Ectodermal cell (in vitro differentiated cells): ENCODE measurements at regions not wholly inside any gene's neighbourhood (a gene's known extent, or its start where the extent isn't known, plus 50 kb on each side); places are given as distances from the start of the nearest gene placed in this dataset.

ENCODE experiments used
- H3K27ac ChIP-seq: 2 replicates; pipeline ENCODE4 v1.7.0; 2013; ENCODE audit warnings: mild to moderate bottlenecking, low read depth, low read length; ENCODE audit not compliant: insufficient read depth, poor library complexity, severe bottlenecking
- H3K27me3 ChIP-seq: 2 replicates; pipeline ENCODE4 v1.7.0; 2013; ENCODE audit warnings: mild to moderate bottlenecking, low read length; ENCODE audit not compliant: insufficient read depth, control insufficient read depth, poor library complexity, severe bottlenecking
- H3K36me3 ChIP-seq: one replicate; pipeline ENCODE4 v1.7.0; 2013; ENCODE audit warnings: low read length; ENCODE audit not compliant: control insufficient read depth, insufficient read depth
- H3K4me1 ChIP-seq: one replicate; pipeline ENCODE4 v1.7.0; 2013; ENCODE audit warnings: low read length; ENCODE audit not compliant: control insufficient read depth, insufficient read depth
- H3K4me3 ChIP-seq: 2 replicates; pipeline ENCODE4 v1.7.0; 2013; ENCODE audit warnings: low read depth, low read length, control low read depth; ENCODE audit not compliant: insufficient read depth
- H3K9me3 ChIP-seq: 2 replicates; pipeline ENCODE4 v1.7.0; 2013; ENCODE audit warnings: mild to moderate bottlenecking, low read length, moderate library complexity; ENCODE audit not compliant: control insufficient read depth
- WGBS, 2 experiments: methylation state at CpG; one replicate each; pipeline ENCODE4 v1.1.7; 2013; ENCODE audit warnings: missing lambda C conversion rate in 2 of 2; 5-methylcytosine and 5-hydroxymethylcytosine counted together

- no peak overlapping the region for H3K27ac ChIP-seq
These were observed 537.2 kb downstream of the GATA3 start for GRCh38 chr10:8591640-8592039.

GRCh38 chr10:8594176-8594575, 539.7 kb downstream of the GATA3 start:
- no peak overlapping the region for H3K27ac ChIP-seq
- H3K9me3 ChIP-seq: no peaks in the 10 kb centered on the region
- 92 to 93% methylated on average over 8 of the region's 8 CpGs for WGBS, 2 experiments
- H3K36me3 ChIP-seq: no peaks in the 10 kb centered on the region
- no peaks in the 10 kb centered on the region for H3K27me3 ChIP-seq
- no peaks in the 10 kb centered on the region for H3K4me1 ChIP-seq
- no peak overlapping the region for H3K4me3 ChIP-seq

More at GRCh38 chr10:8591640-8592039, 537.2 kb downstream of the GATA3 start:
- Histone ChIP-seq H3K4me3 (no peak overlapping the region), H3K4me1 (no peaks in the 10 kb centered on the region), H3K9me3 (no peaks in the 10 kb centered on the region), H3K27me3 (no peaks in the 10 kb centered on the region), H3K36me3 (no peaks in the 10 kb centered on the region)
- 90 to 95% methylated on average over 5 of the region's 7 CpGs for whole genome bisulfite sequencing, 2 experiments

- Histone ChIP-seq H3K4me1 (no peaks in the 10 kb centered on the region), H3K9me3 (no peaks in the 10 kb centered on the region), H3K4me3 (no peak overlapping the region), H3K27ac (no peak overlapping the region), H3K36me3 (no peaks in the 10 kb centered on the region), H3K27me3 (no peaks in the 10 kb centered on the region)
- WGBS, 2 experiments: 97 to 99% methylated on average over 5 of the region's 5 CpGs
These were observed 540.2 kb downstream of the GATA3 start for GRCh38 chr10:8594711-8595110.

- H3K4me3 ChIP-seq: no peak overlapping the region
- no peaks in the 10 kb centered on the region for H3K36me3 ChIP-seq
- H3K9me3 ChIP-seq: no peaks in the 10 kb centered on the region
- H3K27me3 ChIP-seq: no peaks in the 10 kb centered on the region
- no peak overlapping the region for H3K27ac ChIP-seq
- no peaks in the 10 kb centered on the region for H3K4me1 ChIP-seq
- WGBS, 2 experiments: 60 to 64% methylated on average over 3 of the region's 3 CpGs
These were observed 540.7 kb downstream of the GATA3 start for GRCh38 chr10:8595140-8595539.

- whole genome bisulfite sequencing, 2 experiments: 89 to 95% methylated on average over 4 of the region's 5 CpGs
- H3K36me3 ChIP-seq: no peaks in the 10 kb centered on the region
- H3K27me3 ChIP-seq: no peaks in the 10 kb centered on the region
- no peak overlapping the region for H3K4me3 ChIP-seq
- H3K27ac ChIP-seq: no peak overlapping the region
- H3K4me1 ChIP-seq: no peaks in the 10 kb centered on the region
- no peaks in the 10 kb centered on the region for H3K9me3 ChIP-seq
These were observed 542.5 kb downstream of the GATA3 start for GRCh38 chr10:8596929-8597472.

- H3K4me1 ChIP-seq: no peaks in the 10 kb centered on the region
- no peaks in the 10 kb centered on the region for H3K36me3 ChIP-seq
- H3K4me3 ChIP-seq: no peak overlapping the region
- no peaks in the 10 kb centered on the region for H3K27me3 ChIP-seq
- H3K27ac ChIP-seq: no peak overlapping the region
- no peaks in the 10 kb centered on the region for H3K9me3 ChIP-seq
- 91 to 94% methylated on average over 3 of the region's 3 CpGs for WGBS, 2 experiments
These were observed 545.7 kb downstream of the GATA3 start for GRCh38 chr10:8600192-8600591.

- 100% methylated on average over 1 of the region's 1 CpG; no CpG with 5 or more reads in 1 of the 2 experiments for WGBS, 2 experiments
- no peaks in the 10 kb centered on the region for H3K4me1 ChIP-seq
- H3K4me3 ChIP-seq: no peak overlapping the region
- H3K9me3 ChIP-seq: no peaks in the 10 kb centered on the region
- H3K27me3 ChIP-seq: no peaks in the 10 kb centered on the region
- no peak overlapping the region for H3K27ac ChIP-seq
- H3K36me3 ChIP-seq: no peaks in the 10 kb centered on the region
These were observed 548.3 kb downstream of the GATA3 start for GRCh38 chr10:8602821-8603220.

GRCh38 chr10:8614054-8614565, 559.6 kb downstream of the GATA3 start:
- 90 to 91% methylated on average over 4 of the region's 6 CpGs for WGBS, 2 experiments
- H3K27ac ChIP-seq: no peak overlapping the region
- no peaks in the 10 kb centered on the region for H3K36me3 ChIP-seq
- H3K9me3 ChIP-seq: no peaks in the 10 kb centered on the region
- H3K27me3 ChIP-seq: no peaks in the 10 kb centered on the region
- no peaks in the 10 kb centered on the region for H3K4me1 ChIP-seq
- no peak overlapping the region for H3K4me3 ChIP-seq

- Histone ChIP-seq H3K4me1 (no peaks in the 10 kb centered on the region), H3K4me3 (no peak overlapping the region), H3K36me3 (no peaks in the 10 kb centered on the region), H3K9me3 (no peaks in the 10 kb centered on the region), H3K27ac (no peak overlapping the region), H3K27me3 (no peaks in the 10 kb centered on the region)
- 64 to 69% methylated on average over 3 to 4 of the region's 4 CpGs for WGBS, 2 experiments
These were observed 560.6 kb downstream of the GATA3 start for GRCh38 chr10:8615118-8615517.

- H3K27me3 ChIP-seq: no peaks in the 10 kb centered on the region
- H3K4me3 ChIP-seq: no peak overlapping the region
- no peaks in the 10 kb centered on the region for H3K36me3 ChIP-seq
- no peak overlapping the region for H3K27ac ChIP-seq
- WGBS, 2 experiments: 77 to 86% methylated on average over 6 of the region's 6 CpGs
- H3K4me1 ChIP-seq: no peaks in the 10 kb centered on the region
- no peaks in the 10 kb centered on the region for H3K9me3 ChIP-seq
These were observed 561.7 kb downstream of the GATA3 start for GRCh38 chr10:8616166-8616565.

GRCh38 chr10:8617792-8618191, 563.3 kb downstream of the GATA3 start:
- Histone ChIP-seq H3K9me3 (no peaks in the 10 kb centered on the region), H3K36me3 (no peaks in the 10 kb centered on the region), H3K27ac (no peak overlapping the region), H3K27me3 (no peaks in the 10 kb centered on the region), H3K4me3 (no peak overlapping the region), H3K4me1 (no peaks in the 10 kb centered on the region)
- WGBS, 2 experiments: 94 to 96% methylated on average over 2 of the region's 2 CpGs
